Kasumi-1 (cell line): ENCODE measurements at regions not wholly inside any gene's neighbourhood (a gene's known extent, or its start where the extent isn't known, plus 50 kb on each side); places are given as distances from the start of the nearest gene placed in this dataset.
"Not testable (repeated sequence)": the region's sequence is repeated elsewhere in the genome, so short reads cannot be mapped to it uniquely, and the experiment has no call there.

Experiments used
- DNase-seq, 2 experiments: peaks; one replicate each; lab custom pipeline; 2025; lab: John Stamatoyannopoulos, UW

GRCh38 chr10:129210876-129211275 is 256.2 kb upstream of the MGMT start:
- no peak for DNase-seq

GRCh38 chr10:129213256-129213655 is 253.8 kb upstream of the MGMT start:
- DNase-seq = no peak

GRCh38 chr10:129213996-129214395 is 253.0 kb upstream of the MGMT start:
- not testable (repeated sequence) for DNase-seq

GRCh38 chr10:129219364-129219763 is 247.7 kb upstream of the MGMT start:
- DNase-seq = no peak

- no peak for DNase-seq
Observed at GRCh38 chr10:129222436-129222835, 244.6 kb upstream of the MGMT start.

GRCh38 chr10:129223363-129223762 is 243.7 kb upstream of the MGMT start:
- DNase-seq = no peak

GRCh38 chr10:129224065-129224464 is 243.0 kb upstream of the MGMT start:
- DNase-seq = no peak

- no peak for DNase-seq
Observed at GRCh38 chr10:129231821-129232220, 235.2 kb upstream of the MGMT start.

- DNase-seq = no peak
Observed at GRCh38 chr10:129233351-129234148, 233.5 kb upstream of the MGMT start.

GRCh38 chr10:129236274-129236691 is 230.8 kb upstream of the MGMT start:
- DNase-seq = no peak

- no peak for DNase-seq
Observed at GRCh38 chr10:129241461-129241860, 225.6 kb upstream of the MGMT start.

GRCh38 chr10:129244298-129244697 is 222.7 kb upstream of the MGMT start:
- DNase-seq = no peak

- no peak for DNase-seq
Observed at GRCh38 chr10:129244757-129245156, 222.3 kb upstream of the MGMT start.

GRCh38 chr10:129253161-129253864 is 213.7 kb upstream of the MGMT start:
- DNase-seq = no peak

GRCh38 chr10:129253865-129254179 is 213.2 kb upstream of the MGMT start:
- DNase-seq = no peak

- DNase-seq = no peak
Observed at GRCh38 chr10:129258283-129258923, 208.6 kb upstream of the MGMT start.

GRCh38 chr10:129259128-129259815 is 207.8 kb upstream of the MGMT start:
- no peak for DNase-seq

- DNase-seq = no peak
Observed at GRCh38 chr10:129272176-129272575, 194.9 kb upstream of the MGMT start.

GRCh38 chr10:129272866-129273650 is 194.0 kb upstream of the MGMT start:
- DNase-seq = no peak

GRCh38 chr10:129273860-129274259 is 193.2 kb upstream of the MGMT start:
- DNase-seq = no peak

GRCh38 chr10:129274748-129275474 is 192.1 kb upstream of the MGMT start:
- no peak for DNase-seq
